Vagina (tissue), 2 donors: ENCODE measurements at regions not wholly inside any gene's neighbourhood (a gene's known extent, or its start where the extent isn't known, plus 50 kb on each side); places are given as distances from the start of the nearest gene placed in this dataset.

Source experiments
- DNase-seq, 2 donors: peaks; one replicate each; pipeline ENCODE4 v3.0.0-alpha.2; 2017; ENCODE audit errors: extremely low spot score in 2 of 2
- H3K27ac ChIP-seq: fragments of 200-600 bp; sonication (generic); one replicate; pipeline ENCODE4 v1.5.1; 2019
- H3K27me3 ChIP-seq: fragments of 200-600 bp; sonication (generic); one replicate; pipeline ENCODE4 v1.5.1; 2019
- H3K36me3 ChIP-seq, 2 donors: fragments of 200-600 bp; sonication (generic); one replicate each; pipeline ENCODE4 v1.5.1; 2017 to 2019
- H3K4me1 ChIP-seq: fragments of 200-600 bp; sonication (generic); one replicate; pipeline ENCODE4 v1.5.1; 2019
- H3K4me3 ChIP-seq, 2 donors: fragments of 200-600 bp; sonication (generic); 1 replicate in 1 of 2; 2 replicates in 1 of 2; pipeline ENCODE4 v1.5.1; 2016 to 2019
- H3K9me3 ChIP-seq: fragments of 200-600 bp; sonication (generic); one replicate; pipeline ENCODE4 v1.5.1; 2019
- CTCF ChIP-seq, 3 experiments: fragments of 450-650 bp in 2 of 3; fragments of 200-600 bp in 1 of 3; sonication (generic) in 1 of 3; IDR thresholded peaks; one replicate each; pipeline ENCODE4 v1.5.1; 2017 to 2019; ENCODE audit warnings: antibody characterized with exemption in 3 of 3, mild to moderate bottlenecking in 2 of 3, moderate library complexity in 2 of 3
- POLR2A ChIP-seq, 2 donors: fragments of 450-650 bp; IDR thresholded peaks; one replicate each; pipeline ENCODE4 v1.6.1; 2017; ENCODE audit warnings: antibody characterized with exemption in 2 of 2, mild to moderate bottlenecking in 2 of 2, moderate library complexity in 2 of 2
- POLR2AphosphoS5 ChIP-seq, 2 donors: sonication (generic); formaldehyde crosslinking; IDR thresholded peaks; one replicate each; pipeline ENCODE4 v1.9.0; 2017; ENCODE audit warnings: antibody characterized with exemption in 2 of 2, mild to moderate bottlenecking in 2 of 2, low read depth in 1 of 2; ENCODE audit not compliant: insufficient read depth in 1 of 2
- intact Hi-C: fragments of 100-400 bp; cut with DNase I; formaldehyde crosslinking; loops from one replicate; pipeline ENCODE4 v1.15.1; 2023

GRCh38 chr18:27871726-27872125, 305.2 kb downstream of the CDH2 start:
- no peaks in the 10 kb centered on the region for H3K9me3 ChIP-seq
- H3K36me3 ChIP-seq, result no peaks in the 10 kb centered on the region
- intact Hi-C loops, result no loop called here
- H3K4me3 ChIP-seq, result no peak overlapping the region
- DNase-seq, result no peak
- H3K4me1 ChIP-seq, result no peaks in the 10 kb centered on the region
- H3K27ac ChIP-seq, result no peak overlapping the region
- no peaks in the 10 kb centered on the region for H3K27me3 ChIP-seq
- TF ChIP-seq CTCF (IDR thresholded peaks at IDR 0.05), result no peak
- no peak for TF ChIP-seq POLR2AphosphoS5 (IDR thresholded peaks at IDR 0.05; ENCODE audit: insufficient read depth in 1 of 2, low read depth in 1 of 2)
- no peak for TF ChIP-seq POLR2A (IDR thresholded peaks at IDR 0.05)

GRCh38 chr18:27869735-27870134, 307.2 kb downstream of the CDH2 start:
- Histone ChIP-seq H3K27me3 (no peaks in the 10 kb centered on the region), H3K4me1 (no peaks in the 10 kb centered on the region), H3K4me3 (no peak overlapping the region), H3K27ac (no peak overlapping the region), H3K36me3 (no peaks in the 10 kb centered on the region), H3K9me3 (no peaks in the 10 kb centered on the region)
- no peak for DNase-seq
- TF ChIP-seq POLR2AphosphoS5 (IDR thresholded peaks at IDR 0.05; ENCODE audit: insufficient read depth in 1 of 2, low read depth in 1 of 2), result no peak
- TF ChIP-seq CTCF (IDR thresholded peaks at IDR 0.05), result no peak
- TF ChIP-seq POLR2A (IDR thresholded peaks at IDR 0.05), result no peak
- intact Hi-C loops, result no loop called here

- H3K27ac ChIP-seq, result no peak overlapping the region
- no peaks in the 10 kb centered on the region for H3K9me3 ChIP-seq
- no peak overlapping the region for H3K4me3 ChIP-seq
- no peaks in the 10 kb centered on the region for H3K27me3 ChIP-seq
- no peaks in the 10 kb centered on the region for H3K36me3 ChIP-seq
- DNase-seq, result no peak
- intact Hi-C loops, result no loop called here
- H3K4me1 ChIP-seq, result no peaks in the 10 kb centered on the region
- TF ChIP-seq POLR2AphosphoS5 (IDR thresholded peaks at IDR 0.05; ENCODE audit: insufficient read depth in 1 of 2, low read depth in 1 of 2) (no peak), CTCF (IDR thresholded peaks at IDR 0.05) (no peak), POLR2A (IDR thresholded peaks at IDR 0.05) (no peak)
Observed at GRCh38 chr18:27865431-27865830, 311.5 kb downstream of the CDH2 start.

GRCh38 chr18:27863780-27864430, 313.0 kb downstream of the CDH2 start:
- TF ChIP-seq CTCF (IDR thresholded peaks at IDR 0.05) (no peak), POLR2AphosphoS5 (IDR thresholded peaks at IDR 0.05; ENCODE audit: insufficient read depth in 1 of 2, low read depth in 1 of 2) (no peak), POLR2A (IDR thresholded peaks at IDR 0.05) (no peak)
- H3K36me3 ChIP-seq, result no peaks in the 10 kb centered on the region
- DNase-seq, result no peak
- no peaks in the 10 kb centered on the region for H3K4me1 ChIP-seq
- H3K9me3 ChIP-seq, result no peaks in the 10 kb centered on the region
- no peaks in the 10 kb centered on the region for H3K27me3 ChIP-seq
- no peak overlapping the region for H3K4me3 ChIP-seq
- intact Hi-C loops, result no loop called here
- H3K27ac ChIP-seq, result no peak overlapping the region

- Histone ChIP-seq H3K36me3 (no peaks in the 10 kb centered on the region), H3K27ac (no peak overlapping the region), H3K4me3 (no peak overlapping the region), H3K4me1 (no peaks in the 10 kb centered on the region), H3K27me3 (no peaks in the 10 kb centered on the region), H3K9me3 (no peaks in the 10 kb centered on the region)
- no peak for DNase-seq
- TF ChIP-seq POLR2A (IDR thresholded peaks at IDR 0.05) (no peak), CTCF (IDR thresholded peaks at IDR 0.05) (no peak), POLR2AphosphoS5 (IDR thresholded peaks at IDR 0.05; ENCODE audit: insufficient read depth in 1 of 2, low read depth in 1 of 2) (no peak)
- intact Hi-C loops, result no loop called here
Observed at GRCh38 chr18:27862041-27862682, 314.8 kb downstream of the CDH2 start.
